Nephron progenitor cell (in vitro differentiated cells): ENCODE measurements at regions not wholly inside any gene's neighbourhood (a gene's known extent, or its start where the extent isn't known, plus 50 kb on each side); places are given as distances from the start of the nearest gene placed in this dataset.
A peak's percentile ranks its signal among the peaks of the same experiment; 100 is the strongest.

Experiments
- DNase-seq: peaks from one replicate; pipeline ENCODE4 v3.0.0; 2021
- H3K27ac Mint-ChIP-seq: 2 replicates; pipeline ENCODE4 v1.8.0; 2021; ENCODE audit warnings: mild to moderate bottlenecking, moderate library complexity, mixed read lengths
- H3K27me3 Mint-ChIP-seq: 2 replicates; pipeline ENCODE4 v1.8.0; 2021; ENCODE audit warnings: mild to moderate bottlenecking, low read depth, mixed read lengths; ENCODE audit not compliant: poor library complexity
- H3K36me3 Mint-ChIP-seq: 2 replicates; pipeline ENCODE4 v1.8.0; 2021; ENCODE audit warnings: low read depth, mixed read lengths
- H3K4me1 Mint-ChIP-seq: 2 replicates; pipeline ENCODE4 v1.8.0; 2021; ENCODE audit warnings: mixed read lengths
- H3K4me3 Mint-ChIP-seq: 2 replicates; pipeline ENCODE4 v1.8.0; 2021; ENCODE audit warnings: mild to moderate bottlenecking, moderate library complexity, mixed read lengths
- H3K9me3 Mint-ChIP-seq: 2 replicates; pipeline ENCODE4 v1.8.0; 2021; ENCODE audit warnings: mild to moderate bottlenecking, moderate library complexity, mixed read lengths
- TF ChIP-seq, protein P1 (sequence below): fragments of 200-600 bp; sonication (generic); IDR thresholded peaks from 2 replicates; pipeline ENCODE4 v1.5.0; 2021; ENCODE audit warnings: antibody characterized with exemption

DNA sequence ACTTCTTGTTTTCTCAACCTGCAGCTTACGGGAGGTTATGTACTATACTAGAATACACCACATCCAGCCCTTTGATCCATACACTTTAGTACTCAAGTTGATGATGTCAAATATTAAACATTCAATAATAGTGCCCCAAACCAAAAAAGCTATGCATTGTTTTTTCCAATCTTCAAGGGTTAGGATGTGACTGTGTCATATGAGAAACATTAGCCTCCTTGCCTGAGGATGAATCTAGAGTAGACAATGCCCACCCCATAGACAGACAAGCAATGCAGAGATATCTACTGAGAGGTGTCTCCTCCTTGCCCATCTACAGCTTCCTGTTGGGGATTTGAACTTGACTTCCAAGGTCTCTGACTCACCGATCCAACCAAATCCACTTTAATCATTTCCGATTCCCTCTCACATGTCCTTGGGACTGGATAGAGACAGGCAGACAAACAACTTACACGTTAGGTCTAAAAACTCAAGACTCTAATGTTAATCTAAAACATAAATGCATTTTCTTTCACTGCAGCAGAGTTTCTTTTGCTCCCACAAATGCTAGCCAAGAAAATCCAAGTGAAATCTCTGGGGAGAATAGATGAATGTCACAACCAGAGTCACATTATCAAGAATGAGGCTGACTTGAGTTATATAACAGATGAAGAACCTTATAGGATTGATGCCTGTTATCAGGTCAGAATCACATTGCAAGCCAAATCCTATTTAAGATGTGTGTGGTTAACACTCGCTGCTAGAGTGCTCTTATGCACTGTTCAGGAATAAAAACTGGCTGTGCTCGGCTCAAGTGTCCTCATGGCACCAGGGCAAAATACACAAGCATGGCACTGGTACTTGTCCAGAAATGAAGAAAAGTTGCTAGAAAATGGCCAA lies 75.5 kb upstream of the TNFAIP3 start:
- Mint-ChIP-seq H3K27ac (no peak overlapping the region), H3K4me1 (peaks cover 33% of the 10 kb centered on the region), H3K9me3 (peaks cover 13% of the 10 kb centered on the region), H3K27me3 (no peaks in the 10 kb centered on the region), H3K4me3 (no peak overlapping the region), H3K36me3 (no peaks in the 10 kb centered on the region)
- TF ChIP-seq, protein P1, sequence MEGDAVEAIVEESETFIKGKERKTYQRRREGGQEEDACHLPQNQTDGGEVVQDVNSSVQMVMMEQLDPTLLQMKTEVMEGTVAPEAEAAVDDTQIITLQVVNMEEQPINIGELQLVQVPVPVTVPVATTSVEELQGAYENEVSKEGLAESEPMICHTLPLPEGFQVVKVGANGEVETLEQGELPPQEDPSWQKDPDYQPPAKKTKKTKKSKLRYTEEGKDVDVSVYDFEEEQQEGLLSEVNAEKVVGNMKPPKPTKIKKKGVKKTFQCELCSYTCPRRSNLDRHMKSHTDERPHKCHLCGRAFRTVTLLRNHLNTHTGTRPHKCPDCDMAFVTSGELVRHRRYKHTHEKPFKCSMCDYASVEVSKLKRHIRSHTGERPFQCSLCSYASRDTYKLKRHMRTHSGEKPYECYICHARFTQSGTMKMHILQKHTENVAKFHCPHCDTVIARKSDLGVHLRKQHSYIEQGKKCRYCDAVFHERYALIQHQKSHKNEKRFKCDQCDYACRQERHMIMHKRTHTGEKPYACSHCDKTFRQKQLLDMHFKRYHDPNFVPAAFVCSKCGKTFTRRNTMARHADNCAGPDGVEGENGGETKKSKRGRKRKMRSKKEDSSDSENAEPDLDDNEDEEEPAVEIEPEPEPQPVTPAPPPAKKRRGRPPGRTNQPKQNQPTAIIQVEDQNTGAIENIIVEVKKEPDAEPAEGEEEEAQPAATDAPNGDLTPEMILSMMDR, result no peak
- no peak for DNase-seq

DNA sequence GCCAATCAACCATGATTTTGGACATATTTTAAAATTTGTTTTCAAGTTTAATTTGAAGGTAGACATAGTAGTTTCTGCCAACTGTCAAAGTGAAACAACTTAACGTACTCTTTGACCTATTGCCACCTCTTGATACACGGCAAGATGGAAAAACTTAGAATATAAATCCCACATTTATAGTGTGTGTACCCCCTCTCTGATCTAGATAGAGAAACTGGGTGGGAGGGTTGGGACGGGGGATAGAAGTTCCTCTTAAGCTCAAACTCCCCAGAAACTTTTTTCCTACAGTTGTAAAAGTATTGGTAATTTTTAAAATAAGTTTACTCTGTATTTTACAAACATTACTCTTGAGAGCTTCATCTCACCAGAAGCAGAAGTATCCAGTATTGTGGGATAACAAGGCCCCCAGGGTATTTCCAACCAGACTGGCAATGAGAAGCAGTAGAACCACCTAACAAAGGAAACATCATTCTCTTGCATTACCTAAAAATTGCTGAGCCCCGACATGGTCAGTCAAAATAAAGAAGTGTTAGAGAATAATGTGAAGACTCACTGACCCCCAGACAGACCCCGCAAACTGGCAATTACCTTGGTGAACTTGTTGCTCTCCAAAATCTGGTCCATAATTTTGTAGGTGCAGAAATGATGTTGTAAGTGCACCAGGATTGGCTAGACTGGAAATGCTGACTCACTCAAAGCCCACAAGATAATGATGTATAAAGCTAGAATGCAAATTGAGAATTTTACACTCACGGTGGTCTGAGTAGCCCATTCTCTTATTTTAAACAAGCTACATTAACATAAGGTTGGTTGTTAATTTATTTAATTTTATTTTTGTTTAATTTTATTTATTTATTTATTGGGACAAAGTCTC lies 74.7 kb upstream of the TNFAIP3 start:
- no peak overlapping the region for H3K27ac Mint-ChIP-seq
- H3K4me3 Mint-ChIP-seq, result no peak overlapping the region
- TF ChIP-seq, protein P1, result no peak
- H3K4me1 Mint-ChIP-seq, result peaks cover 33% of the 10 kb centered on the region
- no peaks in the 10 kb centered on the region for H3K27me3 Mint-ChIP-seq
- H3K9me3 Mint-ChIP-seq, result peaks cover 13% of the 10 kb centered on the region
- DNase-seq, result no peak
- no peaks in the 10 kb centered on the region for H3K36me3 Mint-ChIP-seq

DNA sequence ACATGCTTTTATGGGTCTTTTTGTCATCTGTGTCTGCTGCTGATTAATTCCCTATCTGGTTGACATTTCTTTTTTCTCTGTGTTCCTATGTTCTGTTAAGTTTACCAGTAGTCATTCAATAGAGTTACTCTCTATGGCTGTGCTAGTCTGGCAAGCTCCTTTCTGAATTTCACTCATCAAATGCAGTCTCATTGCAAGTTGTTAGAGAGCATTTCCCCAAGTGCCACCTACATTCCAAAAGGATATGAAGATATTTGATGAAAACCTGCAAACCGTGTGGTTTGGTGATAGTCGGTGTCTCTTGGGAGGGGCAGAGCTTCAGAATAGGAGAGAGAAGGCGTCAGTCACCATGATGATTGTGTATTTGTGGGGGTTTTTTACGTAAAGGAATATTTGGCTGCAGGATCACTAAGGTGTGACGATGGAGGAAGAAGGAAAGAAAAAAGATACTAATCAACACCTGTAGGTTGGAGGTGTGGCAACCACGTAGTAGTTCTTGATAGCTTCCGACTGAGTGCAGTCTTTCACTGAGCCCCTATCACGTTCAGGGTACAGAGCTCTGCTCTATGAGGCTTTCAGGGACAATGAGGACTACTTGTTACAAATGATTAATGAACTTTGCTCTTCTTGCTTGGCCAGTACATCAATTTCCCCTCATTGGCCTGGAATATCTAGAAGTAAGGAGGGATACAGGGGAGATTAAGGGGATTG lies 73.1 kb upstream of the TNFAIP3 start:
- Mint-ChIP-seq H3K9me3 (peaks cover 10% of the 10 kb centered on the region), H3K36me3 (no peaks in the 10 kb centered on the region), H3K4me1 (peaks cover 33% of the 10 kb centered on the region), H3K4me3 (no peak overlapping the region), H3K27ac (no peak overlapping the region), H3K27me3 (no peaks in the 10 kb centered on the region)
- DNase-seq, result no peak
- TF ChIP-seq, protein P1, result no peak

DNA sequence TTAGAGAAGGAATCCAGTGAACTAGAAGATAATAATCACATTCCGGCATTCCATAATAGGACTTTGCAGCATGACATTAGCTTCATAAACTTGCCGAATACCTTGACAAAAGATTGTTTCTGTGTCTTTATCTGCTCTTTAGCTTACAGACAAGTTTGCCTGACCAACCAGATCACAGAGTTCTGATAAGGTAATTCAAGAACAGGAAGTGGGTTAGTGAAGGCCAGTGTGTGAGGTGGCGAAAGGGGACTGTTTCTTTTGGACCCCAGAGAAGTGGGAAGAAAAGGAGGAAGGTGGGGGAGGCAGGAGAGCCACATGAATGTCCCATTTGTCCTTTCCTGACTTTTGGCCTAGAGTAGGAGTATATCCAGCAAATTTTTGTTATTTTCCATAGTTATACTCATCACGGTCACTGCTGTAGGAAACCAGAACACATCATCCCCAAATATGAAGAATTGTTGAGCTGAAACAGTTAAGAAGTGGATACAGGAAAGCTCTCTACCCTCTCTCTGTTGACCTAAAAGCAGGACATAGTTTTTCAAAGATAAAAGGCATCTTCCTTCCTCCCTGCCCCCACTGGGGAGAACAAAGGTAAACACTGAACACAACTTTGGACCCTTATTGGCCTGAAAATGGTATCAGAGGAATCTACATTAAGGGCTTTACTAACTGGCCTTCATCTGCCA lies 72.4 kb upstream of the TNFAIP3 start:
- H3K36me3 Mint-ChIP-seq, result no peaks in the 10 kb centered on the region
- no peaks in the 10 kb centered on the region for H3K27me3 Mint-ChIP-seq
- peaks cover 6% of the 10 kb centered on the region for H3K9me3 Mint-ChIP-seq
- peaks cover 33% of the 10 kb centered on the region for H3K4me1 Mint-ChIP-seq
- H3K4me3 Mint-ChIP-seq, result no peak overlapping the region
- TF ChIP-seq, protein P1, result no peak
- H3K27ac Mint-ChIP-seq, result peak overlapping the region; percentile 62
- no peak for DNase-seq

DNA sequence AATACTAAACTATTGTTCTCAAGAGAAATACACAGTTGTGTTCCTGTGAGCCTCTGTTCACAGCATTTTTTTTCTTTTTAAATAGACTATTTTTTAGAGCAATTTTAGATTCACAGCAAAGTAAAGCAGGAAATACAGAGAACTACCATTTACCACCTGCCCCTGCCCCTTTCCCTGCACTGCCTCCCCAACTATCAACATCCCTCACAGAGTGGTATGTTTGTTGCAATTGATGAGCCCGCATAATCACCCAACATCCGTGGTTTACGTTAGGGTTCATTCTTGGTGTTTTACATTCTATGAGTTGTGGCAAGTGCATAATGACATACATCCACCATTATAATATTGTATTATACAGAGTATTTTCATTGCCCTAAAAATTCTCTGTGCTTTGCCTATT lies 71.6 kb upstream of the TNFAIP3 start:
- Mint-ChIP-seq H3K27ac (peak overlapping the region; percentile 1), H3K9me3 (no peaks in the 10 kb centered on the region), H3K27me3 (peaks cover 2% of the 10 kb centered on the region), H3K36me3 (no peaks in the 10 kb centered on the region), H3K4me3 (no peak overlapping the region), H3K4me1 (peaks cover 25% of the 10 kb centered on the region)
- no peak for DNase-seq
- TF ChIP-seq, protein P1, result no peak
